Neutrophil (primary cell): ENCODE measurements at regions not wholly inside any gene's neighbourhood (a gene's known extent, or its start where the extent isn't known, plus 50 kb on each side); places are given as distances from the start of the nearest gene placed in this dataset.

ENCODE experiments used
- H3K27ac ChIP-seq: fragments of 200-600 bp; sonication (generic); 2 replicates; pipeline ENCODE4 v1.5.1; 2016; ENCODE audit warnings: mild to moderate bottlenecking, moderate library complexity
- H3K27me3 ChIP-seq: fragments of 200-600 bp; sonication (generic); 2 replicates; pipeline ENCODE4 v1.6.0; 2016; ENCODE audit warnings: mild to moderate bottlenecking
- H3K36me3 ChIP-seq: fragments of 200-600 bp; sonication (generic); 2 replicates; pipeline ENCODE4 v1.5.1; 2017
- H3K4me1 ChIP-seq, 2 experiments: fragments of 200-600 bp in 1 of 2; sonication (generic) in 1 of 2; 1 replicate in 1 of 2; 2 replicates in 1 of 2; pipeline versions ENCODE4 v1.5.1 to v1.6.1; 2013 to 2016; ENCODE audit warnings: low read depth in 1 of 2, low read length in 1 of 2, mild to moderate bottlenecking in 1 of 2, moderate library complexity in 1 of 2; ENCODE audit not compliant: control insufficient read depth in 1 of 2, insufficient read depth in 1 of 2
- H3K4me3 ChIP-seq, 2 experiments: fragments of 200-600 bp in 1 of 2; sonication (generic) in 1 of 2; 1 replicate in 1 of 2; 2 replicates in 1 of 2; pipeline ENCODE4 v1.5.1; 2013 to 2016; ENCODE audit warnings: low read depth in 1 of 2, low read length in 1 of 2, mild to moderate bottlenecking in 1 of 2, moderate library complexity in 1 of 2
- H3K9me3 ChIP-seq: fragments of 200-600 bp; sonication (generic); 2 replicates; pipeline ENCODE4 v1.5.1; 2016
- TF ChIP-seq, protein P1 (sequence below): fragments of 200-600 bp; sonication (generic); IDR thresholded peaks from 2 replicates; pipeline ENCODE4 v1.5.1; 2016; ENCODE audit warnings: antibody characterized with exemption

DNA sequence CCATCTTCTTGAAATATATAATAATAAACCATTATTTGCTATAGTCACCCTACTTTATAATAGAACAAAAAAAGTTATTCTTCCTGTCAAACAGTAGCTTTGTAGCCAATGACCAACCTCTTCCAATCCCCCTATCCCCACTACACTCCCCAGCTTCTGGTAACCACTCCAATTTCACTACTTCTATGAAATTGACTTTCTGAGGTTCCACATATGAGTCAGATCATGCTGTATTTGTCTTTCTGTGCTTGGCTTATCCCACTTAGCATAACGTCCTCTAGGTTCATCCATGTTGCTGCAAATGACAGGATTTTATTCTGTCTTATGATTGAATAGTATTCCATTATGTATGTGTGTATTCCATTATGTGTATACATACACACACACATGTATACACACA lies 809.7 kb upstream of the NDST4 start:
- Histone ChIP-seq H3K9me3 (no peaks in the 10 kb centered on the region), H3K4me1 (no peaks in the 10 kb centered on the region), H3K36me3 (no peaks in the 10 kb centered on the region), H3K4me3 (no peak overlapping the region), H3K27ac (no peak overlapping the region), H3K27me3 (no peaks in the 10 kb centered on the region)
- TF ChIP-seq, protein P1, sequence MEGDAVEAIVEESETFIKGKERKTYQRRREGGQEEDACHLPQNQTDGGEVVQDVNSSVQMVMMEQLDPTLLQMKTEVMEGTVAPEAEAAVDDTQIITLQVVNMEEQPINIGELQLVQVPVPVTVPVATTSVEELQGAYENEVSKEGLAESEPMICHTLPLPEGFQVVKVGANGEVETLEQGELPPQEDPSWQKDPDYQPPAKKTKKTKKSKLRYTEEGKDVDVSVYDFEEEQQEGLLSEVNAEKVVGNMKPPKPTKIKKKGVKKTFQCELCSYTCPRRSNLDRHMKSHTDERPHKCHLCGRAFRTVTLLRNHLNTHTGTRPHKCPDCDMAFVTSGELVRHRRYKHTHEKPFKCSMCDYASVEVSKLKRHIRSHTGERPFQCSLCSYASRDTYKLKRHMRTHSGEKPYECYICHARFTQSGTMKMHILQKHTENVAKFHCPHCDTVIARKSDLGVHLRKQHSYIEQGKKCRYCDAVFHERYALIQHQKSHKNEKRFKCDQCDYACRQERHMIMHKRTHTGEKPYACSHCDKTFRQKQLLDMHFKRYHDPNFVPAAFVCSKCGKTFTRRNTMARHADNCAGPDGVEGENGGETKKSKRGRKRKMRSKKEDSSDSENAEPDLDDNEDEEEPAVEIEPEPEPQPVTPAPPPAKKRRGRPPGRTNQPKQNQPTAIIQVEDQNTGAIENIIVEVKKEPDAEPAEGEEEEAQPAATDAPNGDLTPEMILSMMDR = no peak

DNA sequence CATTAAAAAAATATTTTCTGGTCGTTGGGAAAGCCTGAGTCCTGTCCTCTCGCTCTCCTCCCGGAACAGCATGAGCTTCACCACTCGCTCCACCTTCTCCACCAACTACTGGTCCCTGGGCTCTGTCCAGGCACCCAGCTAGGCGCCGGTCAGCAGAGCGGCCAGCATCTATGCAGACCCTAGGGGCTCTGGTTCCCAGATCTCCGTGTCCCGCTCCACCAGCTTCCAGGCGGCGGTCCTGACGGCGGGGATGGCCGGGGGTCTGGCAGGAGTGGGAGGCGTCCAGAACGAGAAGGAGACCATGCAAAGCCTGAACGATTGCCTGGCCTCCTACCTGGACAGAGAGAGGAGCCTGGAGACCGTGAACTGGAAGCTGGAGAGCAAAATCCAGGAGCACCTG lies 807.2 kb upstream of the NDST4 start:
- no peaks in the 10 kb centered on the region for H3K27me3 ChIP-seq
- no peak overlapping the region for H3K27ac ChIP-seq
- TF ChIP-seq, protein P1 = no peak
- no peak overlapping the region for H3K4me3 ChIP-seq
- no peaks in the 10 kb centered on the region for H3K4me1 ChIP-seq
- no peaks in the 10 kb centered on the region for H3K36me3 ChIP-seq
- H3K9me3 ChIP-seq = no peaks in the 10 kb centered on the region

- TF ChIP-seq, protein P1 = no peak
Measured at GRCh38 chr4:115918149-115918548, 804.7 kb upstream of the NDST4 start.

DNA sequence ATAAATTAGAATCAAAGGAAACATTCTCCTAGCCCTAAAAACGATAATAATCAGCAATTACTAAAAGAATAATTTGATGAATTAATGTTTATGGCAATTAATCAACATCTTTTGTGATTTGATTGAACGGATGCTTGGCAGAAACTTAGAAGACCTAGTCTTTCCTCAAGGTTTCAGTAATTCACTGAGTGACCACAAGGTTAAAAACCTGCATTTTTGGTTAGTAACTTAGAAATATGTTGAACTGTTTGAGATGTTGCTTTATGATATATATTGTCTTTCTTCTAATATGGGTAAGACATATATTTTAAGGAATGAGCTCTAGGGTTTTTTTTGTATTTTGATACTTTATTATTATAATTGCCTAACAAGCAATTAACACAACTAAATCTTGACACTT lies 793.0 kb upstream of the NDST4 start:
- Histone ChIP-seq H3K27ac (no peak overlapping the region), H3K4me1 (no peaks in the 10 kb centered on the region), H3K27me3 (no peaks in the 10 kb centered on the region), H3K9me3 (no peaks in the 10 kb centered on the region), H3K36me3 (no peaks in the 10 kb centered on the region), H3K4me3 (no peak overlapping the region)
- TF ChIP-seq, protein P1 = no peak

More at GRCh38 chr4:115918149-115918548, 804.7 kb upstream of the NDST4 start:
- Histone ChIP-seq H3K9me3 (no peaks in the 10 kb centered on the region), H3K4me3 (no peak overlapping the region), H3K36me3 (no peaks in the 10 kb centered on the region), H3K4me1 (no peaks in the 10 kb centered on the region), H3K27me3 (no peaks in the 10 kb centered on the region), H3K27ac (no peak overlapping the region)

DNA sequence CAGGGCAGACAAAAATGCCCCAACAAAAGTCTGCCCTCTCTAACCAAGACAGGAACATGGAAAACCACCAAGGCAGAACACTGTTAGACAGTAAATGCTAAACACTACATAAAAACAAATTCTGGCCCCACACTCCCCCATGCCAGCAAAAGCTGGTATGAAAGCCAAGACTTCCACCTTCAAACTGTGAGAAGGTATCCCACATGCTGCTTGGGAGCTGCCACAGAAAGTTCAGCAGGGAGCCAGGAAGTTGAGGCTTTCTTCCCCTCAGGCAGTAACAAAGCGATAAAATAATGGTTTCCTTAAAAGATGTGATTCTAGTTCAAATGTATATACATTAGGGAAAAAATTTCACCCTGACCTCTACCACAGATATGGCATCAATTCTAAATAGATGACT lies 770.4 kb upstream of the NDST4 start:
- TF ChIP-seq, protein P1 = no peak
- Histone ChIP-seq H3K4me1 (no peaks in the 10 kb centered on the region), H3K27ac (no peak overlapping the region), H3K9me3 (no peaks in the 10 kb centered on the region), H3K27me3 (no peaks in the 10 kb centered on the region), H3K36me3 (no peaks in the 10 kb centered on the region), H3K4me3 (no peak overlapping the region)

DNA sequence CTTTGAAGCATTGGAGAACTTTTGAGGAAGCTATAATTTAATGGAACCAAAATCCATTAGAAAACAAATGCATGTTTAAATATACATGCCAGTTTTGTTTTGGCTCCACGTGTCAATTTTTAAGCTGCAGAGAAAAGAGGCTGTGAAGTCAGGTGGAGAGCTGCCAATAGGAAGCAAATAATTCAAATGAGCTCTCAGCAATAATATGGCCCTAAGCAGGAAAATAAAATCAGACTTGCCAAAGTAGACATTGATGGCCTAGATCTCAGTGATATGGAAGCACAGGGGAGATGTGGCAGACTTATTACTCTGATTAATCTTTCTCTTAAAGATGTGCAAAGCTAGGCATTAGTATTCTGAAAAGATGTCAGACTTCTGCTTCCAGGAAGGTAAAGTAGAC lies 769.8 kb upstream of the NDST4 start:
- Histone ChIP-seq H3K27ac (no peak overlapping the region), H3K9me3 (no peaks in the 10 kb centered on the region), H3K36me3 (no peaks in the 10 kb centered on the region), H3K4me1 (no peaks in the 10 kb centered on the region), H3K27me3 (no peaks in the 10 kb centered on the region), H3K4me3 (no peak overlapping the region)
- TF ChIP-seq, protein P1 = no peak
